ENCODE measurements at regions not wholly inside any gene's neighbourhood (a gene's known extent, or its start where the extent isn't known, plus 50 kb on each side); places are given as distances from the start of the nearest gene placed in this dataset.

DNA sequence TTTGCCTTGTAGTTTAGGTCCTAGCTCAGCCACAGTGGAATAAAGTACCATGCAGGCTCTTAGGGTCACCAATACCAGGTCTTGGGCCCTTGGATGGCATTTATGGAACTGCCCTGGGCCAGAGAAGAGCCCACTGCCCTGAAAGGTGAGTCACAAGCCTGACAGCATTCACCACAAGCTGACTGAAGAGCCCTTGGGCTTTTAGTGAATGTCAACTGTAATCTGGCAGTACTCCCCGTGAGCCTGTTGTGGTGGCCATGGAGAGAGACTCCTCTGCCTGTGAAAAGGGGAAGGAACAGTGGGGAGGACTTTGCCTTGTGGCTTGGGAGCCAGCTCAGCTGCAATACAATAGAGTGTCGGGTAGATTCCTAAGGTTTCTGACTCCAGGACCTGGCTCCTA is 1389.7 kb downstream of the DSC3 start:
- DNase-seq (ENCODE audit: low read depth, low spot score) (no peak), FAIRE-seq (no peak)
- dilution Hi-C loops (cut with MboI; ENCODE audit: extremely low pct_ligation_motif_present, low sequenced_read_pairs): no loop called here
- Histone ChIP-seq H3K27me3 (ENCODE audit: control insufficient read depth, extremely low read depth, insufficient read depth, low read length) (no peaks in the 10 kb centered on the region), H3K9me1 (ENCODE audit: control insufficient read depth, extremely low read depth, insufficient read depth, low read length) (no peaks in the 10 kb centered on the region), H3K9ac (ENCODE audit: control insufficient read depth, extremely low read depth, insufficient read depth, low read length) (no peak overlapping the region), H3K9me3 (ENCODE audit: control insufficient read depth, low read depth, low read length) (no peaks in the 10 kb centered on the region), H3K4me1 (ENCODE audit: control insufficient read depth, extremely low read depth, insufficient read depth, low read length) (no peaks in the 10 kb centered on the region), H3K79me2 (ENCODE audit: control insufficient read depth, insufficient read depth, low read length) (no peaks in the 10 kb centered on the region), H4K20me1 (ENCODE audit: control insufficient read depth, extremely low read depth, insufficient read depth, low read length) (no peaks in the 10 kb centered on the region), H2AFZ (ENCODE audit: control insufficient read depth, low read length) (no peak overlapping the region), H3K4me3 (ENCODE audit: control insufficient read depth in 2 of 3, extremely low read depth in 1 of 3, insufficient read depth in 2 of 3, low read depth in 1 of 3, low read length in 3 of 3) (no peak overlapping the region), H3K4me2 (ENCODE audit: control insufficient read depth, extremely low read depth, insufficient read depth, low read depth, low read length) (no peak overlapping the region), H3K27ac (ENCODE audit: control insufficient read depth, insufficient read depth, low read length) (no peak overlapping the region), H3K36me3 (ENCODE audit: control insufficient read depth in 2 of 2, extremely low read depth in 1 of 2, insufficient read depth in 2 of 2, low read length in 2 of 2) (no peaks in the 10 kb centered on the region)
- no peak for TF ChIP-seq EZH2 (IDR thresholded peaks at IDR 0.05; ENCODE audit: low read length)
- TF ChIP-seq, protein P1, sequence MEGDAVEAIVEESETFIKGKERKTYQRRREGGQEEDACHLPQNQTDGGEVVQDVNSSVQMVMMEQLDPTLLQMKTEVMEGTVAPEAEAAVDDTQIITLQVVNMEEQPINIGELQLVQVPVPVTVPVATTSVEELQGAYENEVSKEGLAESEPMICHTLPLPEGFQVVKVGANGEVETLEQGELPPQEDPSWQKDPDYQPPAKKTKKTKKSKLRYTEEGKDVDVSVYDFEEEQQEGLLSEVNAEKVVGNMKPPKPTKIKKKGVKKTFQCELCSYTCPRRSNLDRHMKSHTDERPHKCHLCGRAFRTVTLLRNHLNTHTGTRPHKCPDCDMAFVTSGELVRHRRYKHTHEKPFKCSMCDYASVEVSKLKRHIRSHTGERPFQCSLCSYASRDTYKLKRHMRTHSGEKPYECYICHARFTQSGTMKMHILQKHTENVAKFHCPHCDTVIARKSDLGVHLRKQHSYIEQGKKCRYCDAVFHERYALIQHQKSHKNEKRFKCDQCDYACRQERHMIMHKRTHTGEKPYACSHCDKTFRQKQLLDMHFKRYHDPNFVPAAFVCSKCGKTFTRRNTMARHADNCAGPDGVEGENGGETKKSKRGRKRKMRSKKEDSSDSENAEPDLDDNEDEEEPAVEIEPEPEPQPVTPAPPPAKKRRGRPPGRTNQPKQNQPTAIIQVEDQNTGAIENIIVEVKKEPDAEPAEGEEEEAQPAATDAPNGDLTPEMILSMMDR (optimal IDR thresholded peaks at IDR 0.05 in 1 of 3, IDR thresholded peaks at IDR 0.05 in 1 of 3, conservative IDR thresholded peaks at IDR 0.05 in 1 of 3; ENCODE audit: extremely low read depth in 1 of 3, insufficient read depth in 2 of 3, low read length in 3 of 3): no peak

DNA sequence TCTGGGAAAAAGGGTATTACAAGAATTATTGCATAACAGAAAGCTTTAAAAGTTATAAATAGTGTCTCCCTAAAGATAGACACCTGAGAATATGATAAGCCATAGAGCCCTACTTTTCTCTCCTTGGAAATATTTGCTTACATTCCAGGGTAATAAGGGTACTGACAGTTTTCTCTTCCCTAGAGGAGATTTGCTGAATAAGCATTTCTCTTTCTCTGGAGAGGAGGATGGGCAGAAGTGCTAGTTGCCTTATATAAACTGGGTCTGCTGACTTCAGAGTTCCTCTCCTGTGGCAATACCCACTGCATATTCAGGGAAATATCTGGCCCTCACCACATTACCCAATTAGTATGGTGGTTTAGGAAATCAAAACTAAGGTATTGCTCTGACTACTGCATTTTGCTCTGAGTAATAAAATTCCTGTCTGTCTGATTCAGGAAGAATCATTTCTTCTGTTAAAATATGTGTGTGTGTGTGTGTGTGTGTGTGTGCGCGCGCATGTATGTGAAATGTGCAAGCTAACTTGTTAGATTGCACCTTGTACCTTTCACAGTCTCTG is 1391.3 kb downstream of the DSC3 start:
- Histone ChIP-seq H3K27me3 (ENCODE audit: control insufficient read depth, extremely low read depth, insufficient read depth, low read length) (no peaks in the 10 kb centered on the region), H3K9me3 (ENCODE audit: control insufficient read depth, low read depth, low read length) (no peaks in the 10 kb centered on the region), H3K9me1 (ENCODE audit: control insufficient read depth, extremely low read depth, insufficient read depth, low read length) (no peaks in the 10 kb centered on the region), H2AFZ (ENCODE audit: control insufficient read depth, low read length) (no peak overlapping the region), H3K4me1 (ENCODE audit: control insufficient read depth, extremely low read depth, insufficient read depth, low read length) (no peaks in the 10 kb centered on the region), H3K79me2 (ENCODE audit: control insufficient read depth, insufficient read depth, low read length) (no peaks in the 10 kb centered on the region), H3K4me3 (ENCODE audit: control insufficient read depth in 2 of 3, extremely low read depth in 1 of 3, insufficient read depth in 2 of 3, low read depth in 1 of 3, low read length in 3 of 3) (no peak overlapping the region), H3K4me2 (ENCODE audit: control insufficient read depth, extremely low read depth, insufficient read depth, low read depth, low read length) (no peak overlapping the region), H4K20me1 (ENCODE audit: control insufficient read depth, extremely low read depth, insufficient read depth, low read length) (no peaks in the 10 kb centered on the region), H3K27ac (ENCODE audit: control insufficient read depth, insufficient read depth, low read length) (no peak overlapping the region), H3K9ac (ENCODE audit: control insufficient read depth, extremely low read depth, insufficient read depth, low read length) (no peak overlapping the region), H3K36me3 (ENCODE audit: control insufficient read depth in 2 of 2, extremely low read depth in 1 of 2, insufficient read depth in 2 of 2, low read length in 2 of 2) (no peaks in the 10 kb centered on the region)
- dilution Hi-C loops (cut with MboI; ENCODE audit: extremely low pct_ligation_motif_present, low sequenced_read_pairs): no loop called here
- TF ChIP-seq, protein P1 (optimal IDR thresholded peaks at IDR 0.05 in 1 of 3, IDR thresholded peaks at IDR 0.05 in 1 of 3, conservative IDR thresholded peaks at IDR 0.05 in 1 of 3; ENCODE audit: extremely low read depth in 1 of 3, insufficient read depth in 2 of 3, low read length in 3 of 3): no peak
- TF ChIP-seq EZH2 (IDR thresholded peaks at IDR 0.05; ENCODE audit: low read length): no peak
- no peak for DNase-seq (ENCODE audit: low read depth, low spot score)
- FAIRE-seq: no peak

Measured in keratinocyte (primary cell).